ENCODE measurements at regions not wholly inside any gene's neighbourhood (a gene's known extent, or its start where the extent isn't known, plus 50 kb on each side); places are given as distances from the start of the nearest gene placed in this dataset.

DNA sequence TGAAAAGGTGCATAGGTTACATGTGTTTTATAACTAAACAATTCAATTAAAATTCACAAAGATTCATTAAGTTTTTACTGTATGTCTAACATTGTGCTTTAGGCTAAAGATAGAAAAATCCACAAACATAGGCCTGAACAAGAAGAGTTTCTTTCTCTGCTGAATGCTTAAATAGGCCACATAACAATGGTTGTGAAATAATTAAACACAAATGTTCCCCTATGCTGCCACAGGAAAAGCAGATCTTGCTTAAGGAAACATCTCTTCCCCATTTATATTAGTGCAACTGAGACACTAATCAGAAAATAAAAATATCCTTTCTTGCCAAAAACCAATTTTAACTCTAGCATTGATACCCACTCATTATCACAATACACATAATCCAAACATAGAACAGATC is 725.4 kb upstream of the DPPA4 start:
- ChIA-PET CTCF (no interaction called here), POLR2A (no interaction called here)
- TF ChIP-seq ARNT (IDR thresholded peaks at IDR 0.05), result no peak
- TF ChIP-seq FOXA1 (IDR thresholded peaks at IDR 0.05), result no peak
- TF ChIP-seq TARDBP (IDR thresholded peaks at IDR 0.05), result no peak
- TF ChIP-seq HDGF (IDR thresholded peaks at IDR 0.05; ENCODE audit: borderline replicate concordance), result no peak
- TF ChIP-seq BHLHE40 (IDR thresholded peaks at IDR 0.05; ENCODE audit: borderline replicate concordance), result no peak
- TF ChIP-seq ZNF384 (IDR thresholded peaks at IDR 0.05), result no peak
- no peak for TF ChIP-seq ELF4 (IDR thresholded peaks at IDR 0.05)
- no peak for TF ChIP-seq FOXM1 (IDR thresholded peaks at IDR 0.05; ENCODE audit: borderline replicate concordance)
- TF ChIP-seq SUZ12 (IDR thresholded peaks at IDR 0.05), result no peak
- no peak for DNase-seq (ENCODE audit: extremely low spot score)

DNA sequence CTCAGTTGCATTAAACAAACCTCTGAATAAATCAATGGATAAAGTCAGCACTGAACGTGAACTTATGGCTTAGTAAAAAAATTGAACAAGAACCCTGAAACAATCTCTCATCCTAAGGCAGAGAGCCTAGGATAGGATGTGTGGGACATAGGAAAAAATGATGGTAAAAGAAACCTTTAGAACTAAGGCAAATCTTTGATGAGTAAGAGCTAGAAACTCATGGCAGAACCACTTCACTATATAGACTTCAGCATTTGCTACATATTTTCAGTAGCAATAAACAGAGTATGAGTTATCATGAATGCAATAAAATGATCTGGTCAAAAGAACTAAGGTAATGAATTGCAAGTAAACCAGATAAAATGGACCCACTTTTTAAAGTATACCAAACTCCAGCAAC is 725.8 kb upstream of the DPPA4 start:
- ChIA-PET CTCF (no interaction called here), POLR2A (no interaction called here)
- TF ChIP-seq L3MBTL2 (conservative IDR thresholded peaks at IDR 0.05) (no peak), ARNT (IDR thresholded peaks at IDR 0.05) (no peak), FOXA1 (IDR thresholded peaks at IDR 0.05) (no peak), SUZ12 (IDR thresholded peaks at IDR 0.05) (no peak), CTBP1 (IDR thresholded peaks at IDR 0.05; ENCODE audit: borderline replicate concordance) (no peak), NFRKB (IDR thresholded peaks at IDR 0.05) (no peak), LEF1 (IDR thresholded peaks at IDR 0.05; ENCODE audit: borderline replicate concordance) (no peak), ELF4 (IDR thresholded peaks at IDR 0.05) (no peak), ZNF384 (IDR thresholded peaks at IDR 0.05) (no peak), FOXK2 (IDR thresholded peaks at IDR 0.05) (no peak), TARDBP (IDR thresholded peaks at IDR 0.05) (no peak), SP1 (IDR thresholded peaks at IDR 0.05) (no peak), FOXM1 (IDR thresholded peaks at IDR 0.05; ENCODE audit: borderline replicate concordance) (no peak), BHLHE40 (IDR thresholded peaks at IDR 0.05; ENCODE audit: borderline replicate concordance) (no peak), HDGF (IDR thresholded peaks at IDR 0.05; ENCODE audit: borderline replicate concordance) (no peak)
- TF ChIP-seq, protein P1, sequence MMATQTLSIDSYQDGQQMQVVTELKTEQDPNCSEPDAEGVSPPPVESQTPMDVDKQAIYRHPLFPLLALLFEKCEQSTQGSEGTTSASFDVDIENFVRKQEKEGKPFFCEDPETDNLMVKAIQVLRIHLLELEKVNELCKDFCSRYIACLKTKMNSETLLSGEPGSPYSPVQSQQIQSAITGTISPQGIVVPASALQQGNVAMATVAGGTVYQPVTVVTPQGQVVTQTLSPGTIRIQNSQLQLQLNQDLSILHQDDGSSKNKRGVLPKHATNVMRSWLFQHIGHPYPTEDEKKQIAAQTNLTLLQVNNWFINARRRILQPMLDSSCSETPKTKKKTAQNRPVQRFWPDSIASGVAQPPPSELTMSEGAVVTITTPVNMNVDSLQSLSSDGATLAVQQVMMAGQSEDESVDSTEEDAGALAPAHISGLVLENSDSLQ (IDR thresholded peaks at IDR 0.05), result no peak
- no peak for DNase-seq (ENCODE audit: extremely low spot score)

DNA sequence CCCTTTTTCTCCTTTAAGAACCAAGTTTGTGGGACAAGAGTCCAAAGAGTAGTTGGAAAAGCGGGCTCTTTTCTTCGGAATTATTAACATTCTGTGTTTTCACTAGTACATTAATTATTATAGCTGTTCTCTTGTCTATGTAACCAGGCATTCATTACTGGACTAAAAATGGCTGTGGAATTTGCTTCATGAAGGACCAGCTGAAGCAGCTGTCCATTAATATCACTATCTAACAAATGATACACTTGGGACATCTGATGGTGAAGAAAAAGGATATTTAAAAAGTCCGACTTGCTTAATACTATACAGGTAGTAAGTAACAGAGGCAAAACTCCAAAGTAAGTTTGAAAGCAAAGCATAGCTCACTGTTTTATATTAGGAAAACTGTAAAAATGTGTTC is 728.9 kb upstream of the DPPA4 start:
- POLR2A ChIA-PET, result no interaction called here
- CTCF ChIA-PET, result no interaction called here
- no peak for TF ChIP-seq L3MBTL2 (conservative IDR thresholded peaks at IDR 0.05)
- TF ChIP-seq BHLHE40 (IDR thresholded peaks at IDR 0.05; ENCODE audit: borderline replicate concordance), result no peak
- TF ChIP-seq CTBP1 (IDR thresholded peaks at IDR 0.05; ENCODE audit: borderline replicate concordance), result no peak
- TF ChIP-seq, protein P1 (IDR thresholded peaks at IDR 0.05), result no peak
- TF ChIP-seq LEF1 (IDR thresholded peaks at IDR 0.05; ENCODE audit: borderline replicate concordance), result no peak
- no peak for TF ChIP-seq HDGF (IDR thresholded peaks at IDR 0.05; ENCODE audit: borderline replicate concordance)
- no peak for TF ChIP-seq FOXA1 (IDR thresholded peaks at IDR 0.05)
- DNase-seq (ENCODE audit: extremely low spot score), result no peak

DNA sequence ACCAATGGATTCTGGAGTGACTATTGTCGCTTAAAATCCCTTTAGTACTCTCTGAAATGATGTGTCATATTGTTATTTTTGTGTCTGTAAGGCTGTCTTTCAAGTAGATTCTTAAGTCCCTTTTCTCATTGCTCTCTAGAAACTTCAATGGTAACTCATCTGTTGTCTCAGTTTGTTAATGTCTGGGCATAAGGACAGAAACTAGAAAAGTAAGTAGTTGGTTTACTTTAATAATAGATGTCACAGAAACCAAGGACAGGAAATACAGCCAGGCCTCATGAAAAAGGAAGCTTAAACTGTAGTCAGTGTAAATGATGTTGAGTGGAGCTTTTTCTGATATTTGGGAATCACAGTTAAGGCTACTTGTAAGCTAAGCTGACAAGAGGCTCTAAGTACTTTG is 730.2 kb upstream of the DPPA4 start:
- no peak for DNase-seq (ENCODE audit: extremely low spot score)
- ChIA-PET CTCF (no interaction called here), POLR2A (no interaction called here)
- TF ChIP-seq HDGF (IDR thresholded peaks at IDR 0.05; ENCODE audit: borderline replicate concordance) (no peak), ELF4 (IDR thresholded peaks at IDR 0.05) (no peak), TARDBP (IDR thresholded peaks at IDR 0.05) (no peak), ZNF384 (IDR thresholded peaks at IDR 0.05) (no peak), SUZ12 (IDR thresholded peaks at IDR 0.05) (no peak), LEF1 (IDR thresholded peaks at IDR 0.05; ENCODE audit: borderline replicate concordance) (no peak), FOXA1 (IDR thresholded peaks at IDR 0.05) (no peak), FOXK2 (IDR thresholded peaks at IDR 0.05) (no peak), FOXM1 (IDR thresholded peaks at IDR 0.05; ENCODE audit: borderline replicate concordance) (no peak), BHLHE40 (IDR thresholded peaks at IDR 0.05; ENCODE audit: borderline replicate concordance) (no peak), SP1 (IDR thresholded peaks at IDR 0.05) (no peak), NFRKB (IDR thresholded peaks at IDR 0.05) (no peak), L3MBTL2 (conservative IDR thresholded peaks at IDR 0.05) (no peak), CTBP1 (IDR thresholded peaks at IDR 0.05; ENCODE audit: borderline replicate concordance) (no peak)
- TF ChIP-seq, protein P1 (IDR thresholded peaks at IDR 0.05), result no peak

DNA sequence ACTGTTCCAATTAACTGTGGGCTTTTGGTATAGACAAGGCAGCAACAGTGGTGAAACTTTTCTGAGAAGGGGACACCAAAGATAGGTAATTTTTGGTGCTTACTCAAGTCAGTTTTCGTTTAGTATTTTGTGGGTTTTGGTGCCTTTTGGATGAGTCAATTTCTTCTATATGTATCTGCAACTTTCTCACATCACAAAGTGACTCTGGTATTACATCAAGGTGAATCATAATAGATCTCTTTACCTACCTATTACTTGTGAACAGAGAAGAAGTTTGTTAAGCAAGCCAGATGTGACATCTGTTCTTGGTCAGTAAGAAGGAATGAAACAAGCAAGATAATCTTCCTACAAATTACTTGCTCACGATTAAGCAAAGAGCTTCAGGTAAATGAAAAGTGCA is 732.4 kb upstream of the DPPA4 start:
- CTCF ChIA-PET, result no interaction called here
- POLR2A ChIA-PET, result no interaction called here
- no peak for DNase-seq (ENCODE audit: extremely low spot score)
- TF ChIP-seq ZNF384 (IDR thresholded peaks at IDR 0.05) (no peak), L3MBTL2 (conservative IDR thresholded peaks at IDR 0.05) (no peak), ELF4 (IDR thresholded peaks at IDR 0.05) (no peak), ARNT (IDR thresholded peaks at IDR 0.05) (no peak), LEF1 (IDR thresholded peaks at IDR 0.05; ENCODE audit: borderline replicate concordance) (no peak), FOXM1 (IDR thresholded peaks at IDR 0.05; ENCODE audit: borderline replicate concordance) (no peak), TARDBP (IDR thresholded peaks at IDR 0.05) (no peak), SUZ12 (IDR thresholded peaks at IDR 0.05) (no peak)

DNA sequence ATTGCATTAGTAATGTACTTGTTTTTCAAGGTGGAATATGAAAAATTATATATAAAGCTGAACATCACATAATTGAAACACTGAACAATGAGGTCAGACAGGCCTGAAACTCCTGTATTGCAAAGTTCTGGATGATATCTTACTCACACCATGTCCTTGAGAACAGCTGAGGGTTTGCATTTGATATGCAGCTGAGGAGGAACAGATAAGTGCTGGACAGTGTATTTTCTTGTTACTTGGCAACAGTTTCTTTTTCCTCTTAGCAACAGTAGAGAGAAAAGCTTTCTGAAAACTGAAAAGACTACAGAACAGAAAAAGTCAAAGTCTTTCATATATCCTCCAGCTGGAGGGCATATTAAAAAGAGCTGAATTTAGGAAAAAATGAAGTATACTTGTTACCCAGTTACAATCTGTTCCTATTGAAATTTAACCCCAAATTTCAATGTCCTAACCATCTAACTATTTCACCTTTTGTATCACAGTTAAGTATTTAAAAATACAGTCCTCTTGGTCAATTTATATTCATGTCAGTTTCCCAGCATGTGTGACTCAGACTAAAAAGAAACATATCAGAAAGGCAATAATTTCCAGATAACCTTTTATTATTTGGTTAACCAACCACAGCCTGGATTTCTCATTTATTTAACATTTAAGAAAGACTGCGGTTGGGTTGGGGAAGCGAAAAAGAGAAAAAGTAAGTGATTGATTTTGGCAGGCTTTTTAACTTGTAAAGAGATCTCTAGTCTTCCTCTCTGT is 733.0 kb upstream of the DPPA4 start:
- TF ChIP-seq LEF1 (IDR thresholded peaks at IDR 0.05; ENCODE audit: borderline replicate concordance) (no peak), FOXA1 (IDR thresholded peaks at IDR 0.05) (no peak), HDGF (IDR thresholded peaks at IDR 0.05; ENCODE audit: borderline replicate concordance) (no peak), SP1 (IDR thresholded peaks at IDR 0.05) (no peak), SUZ12 (IDR thresholded peaks at IDR 0.05) (no peak), ELF4 (IDR thresholded peaks at IDR 0.05) (no peak), L3MBTL2 (conservative IDR thresholded peaks at IDR 0.05) (no peak), ARNT (IDR thresholded peaks at IDR 0.05) (no peak), ZNF384 (IDR thresholded peaks at IDR 0.05) (no peak), TARDBP (IDR thresholded peaks at IDR 0.05) (no peak), BHLHE40 (IDR thresholded peaks at IDR 0.05; ENCODE audit: borderline replicate concordance) (no peak), CTBP1 (IDR thresholded peaks at IDR 0.05; ENCODE audit: borderline replicate concordance) (no peak), FOXM1 (IDR thresholded peaks at IDR 0.05; ENCODE audit: borderline replicate concordance) (no peak), FOXK2 (IDR thresholded peaks at IDR 0.05) (no peak), NFRKB (IDR thresholded peaks at IDR 0.05) (no peak)
- TF ChIP-seq, protein P1 (IDR thresholded peaks at IDR 0.05), result no peak
- ChIA-PET CTCF (no interaction called here), POLR2A (no interaction called here)
- DNase-seq (ENCODE audit: extremely low spot score), result no peak

Data from HEK293T (cell line).